Uterus (tissue), 2 donors: ENCODE measurements at regions not wholly inside any gene's neighbourhood (a gene's known extent, or its start where the extent isn't known, plus 50 kb on each side); places are given as distances from the start of the nearest gene placed in this dataset.

Experiments used
- POLR2A ChIP-seq, 2 donors: fragments of 450-650 bp; IDR thresholded peaks; one replicate each; pipeline ENCODE4 v1.6.1; 2016; ENCODE audit warnings: antibody characterized with exemption in 2 of 2, mild to moderate bottlenecking in 1 of 2, moderate library complexity in 1 of 2
- TF ChIP-seq, protein P1 (sequence below), 4 experiments: fragments of 200-600 bp in 2 of 4; fragments of 450-650 bp in 2 of 4; sonication (generic) in 2 of 4; IDR thresholded peaks; one replicate each; pipeline ENCODE4 v1.5.1; 2016 to 2019; ENCODE audit warnings: antibody characterized with exemption in 4 of 4, mild to moderate bottlenecking in 2 of 4, moderate library complexity in 1 of 4

DNA sequence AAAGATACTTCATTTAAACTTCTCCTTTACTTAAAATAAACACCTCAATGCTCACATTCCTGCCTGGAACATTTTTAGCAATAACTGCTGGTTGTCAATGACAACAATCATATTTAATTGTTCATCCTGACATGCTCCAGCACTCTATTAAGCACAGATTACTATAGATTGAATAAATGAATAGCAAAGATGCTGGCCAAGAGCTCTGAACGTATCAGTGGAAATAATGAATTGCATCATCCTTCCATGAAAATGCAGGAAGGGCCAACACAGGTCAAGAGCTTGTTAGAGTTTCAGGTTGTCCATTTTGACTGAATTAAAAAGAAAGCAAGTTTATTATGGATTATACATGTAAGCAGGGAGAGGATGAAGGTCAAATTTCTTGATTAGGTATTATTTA, 994.0 kb downstream of the TSN start:
- TF ChIP-seq, protein P1, sequence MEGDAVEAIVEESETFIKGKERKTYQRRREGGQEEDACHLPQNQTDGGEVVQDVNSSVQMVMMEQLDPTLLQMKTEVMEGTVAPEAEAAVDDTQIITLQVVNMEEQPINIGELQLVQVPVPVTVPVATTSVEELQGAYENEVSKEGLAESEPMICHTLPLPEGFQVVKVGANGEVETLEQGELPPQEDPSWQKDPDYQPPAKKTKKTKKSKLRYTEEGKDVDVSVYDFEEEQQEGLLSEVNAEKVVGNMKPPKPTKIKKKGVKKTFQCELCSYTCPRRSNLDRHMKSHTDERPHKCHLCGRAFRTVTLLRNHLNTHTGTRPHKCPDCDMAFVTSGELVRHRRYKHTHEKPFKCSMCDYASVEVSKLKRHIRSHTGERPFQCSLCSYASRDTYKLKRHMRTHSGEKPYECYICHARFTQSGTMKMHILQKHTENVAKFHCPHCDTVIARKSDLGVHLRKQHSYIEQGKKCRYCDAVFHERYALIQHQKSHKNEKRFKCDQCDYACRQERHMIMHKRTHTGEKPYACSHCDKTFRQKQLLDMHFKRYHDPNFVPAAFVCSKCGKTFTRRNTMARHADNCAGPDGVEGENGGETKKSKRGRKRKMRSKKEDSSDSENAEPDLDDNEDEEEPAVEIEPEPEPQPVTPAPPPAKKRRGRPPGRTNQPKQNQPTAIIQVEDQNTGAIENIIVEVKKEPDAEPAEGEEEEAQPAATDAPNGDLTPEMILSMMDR (IDR thresholded peaks at IDR 0.05) = no peak
- no peak for TF ChIP-seq POLR2A (IDR thresholded peaks at IDR 0.05)
